ENCODE measurements at regions not wholly inside any gene's neighbourhood (a gene's known extent, or its start where the extent isn't known, plus 50 kb on each side); places are given as distances from the start of the nearest gene placed in this dataset.

DNA sequence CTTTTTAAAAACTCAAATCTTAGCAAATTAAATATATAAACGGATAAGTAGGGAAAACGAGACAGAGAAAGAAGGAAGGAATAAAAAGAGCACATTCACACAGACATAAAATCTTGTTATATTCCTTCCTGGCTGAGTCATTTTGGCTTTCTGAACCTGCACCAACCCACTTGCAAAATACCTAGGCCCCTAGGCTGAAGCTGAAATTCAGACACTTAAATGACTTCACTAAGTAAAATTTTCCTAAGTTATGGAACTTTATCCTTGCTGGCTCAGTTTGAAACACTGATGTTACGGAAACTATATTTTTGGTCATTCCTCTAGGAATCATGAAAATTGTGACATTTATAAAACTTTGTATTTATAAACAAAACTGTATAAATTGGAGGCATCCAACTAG is 462.8 kb upstream of the NFIA start:
- TF ChIP-seq POLR2AphosphoS5 (IDR thresholded peaks at IDR 0.05; ENCODE audit: low read depth, low read length) (no peak), POLR2A (IDR thresholded peaks at IDR 0.05; ENCODE audit: low read depth, low read length) (no peak), TAF1 (IDR thresholded peaks at IDR 0.05; ENCODE audit: borderline replicate concordance, low read depth, low read length) (no peak)

All from GM12892 (cell line).